Epithelial cell of esophagus (primary cell): ENCODE measurements at regions not wholly inside any gene's neighbourhood (a gene's known extent, or its start where the extent isn't known, plus 50 kb on each side); places are given as distances from the start of the nearest gene placed in this dataset.
"Not testable (repeated sequence)": the region's sequence is repeated elsewhere in the genome, so short reads cannot be mapped to it uniquely, and the experiment has no call there.

ENCODE experiments used
- DNase-seq: peaks from one replicate; pipeline ENCODE4 v3.0.0; 2010; ENCODE audit warnings: low read depth
- H3K4me3 ChIP-seq: 2 replicates; pipeline ENCODE4 v1.5.1; 2011; ENCODE audit warnings: mild to moderate bottlenecking, low read length, control low read depth
- TF ChIP-seq, protein P1 (sequence below): IDR thresholded peaks from 2 replicates; pipeline ENCODE4 v1.5.1; 2011; ENCODE audit warnings: low read depth, mild to moderate bottlenecking, low read length, control low read depth, inconsistent platforms; ENCODE audit not compliant: insufficient read depth; ENCODE audit errors: missing control alignments

DNA sequence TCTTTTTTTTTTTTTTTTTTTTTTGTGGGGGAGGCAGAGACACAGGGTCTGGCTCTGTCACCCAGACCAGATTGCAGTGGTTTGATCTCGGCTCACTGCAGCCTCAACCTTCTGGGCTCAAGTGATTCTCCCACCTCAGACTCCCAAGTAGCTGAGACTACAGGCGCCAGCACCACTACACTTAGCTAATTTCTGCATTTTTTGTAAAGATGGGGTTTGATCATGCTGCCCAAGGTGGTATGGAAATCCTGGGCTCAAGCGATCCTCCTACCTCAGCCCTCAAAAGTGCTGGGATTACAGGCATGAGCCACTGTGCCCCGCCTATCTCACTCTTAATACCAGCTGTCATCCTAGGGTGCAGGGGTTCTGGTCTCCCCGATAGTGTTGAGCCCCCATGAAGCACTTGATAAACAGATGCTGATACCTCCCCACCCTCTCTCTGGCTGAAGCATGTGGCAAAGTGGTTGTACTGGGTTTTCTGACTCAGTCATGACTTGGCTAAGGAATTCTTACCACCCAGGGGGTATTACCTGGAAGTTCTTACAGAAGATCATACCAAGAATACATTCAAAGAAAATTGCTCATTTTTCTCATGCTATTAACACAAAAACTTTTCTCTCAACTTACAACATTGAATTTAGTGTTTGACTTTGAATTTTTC, 110.2 kb upstream of the DAPK1 start:
- DNase-seq = peak; percentile 59
- TF ChIP-seq, protein P1, sequence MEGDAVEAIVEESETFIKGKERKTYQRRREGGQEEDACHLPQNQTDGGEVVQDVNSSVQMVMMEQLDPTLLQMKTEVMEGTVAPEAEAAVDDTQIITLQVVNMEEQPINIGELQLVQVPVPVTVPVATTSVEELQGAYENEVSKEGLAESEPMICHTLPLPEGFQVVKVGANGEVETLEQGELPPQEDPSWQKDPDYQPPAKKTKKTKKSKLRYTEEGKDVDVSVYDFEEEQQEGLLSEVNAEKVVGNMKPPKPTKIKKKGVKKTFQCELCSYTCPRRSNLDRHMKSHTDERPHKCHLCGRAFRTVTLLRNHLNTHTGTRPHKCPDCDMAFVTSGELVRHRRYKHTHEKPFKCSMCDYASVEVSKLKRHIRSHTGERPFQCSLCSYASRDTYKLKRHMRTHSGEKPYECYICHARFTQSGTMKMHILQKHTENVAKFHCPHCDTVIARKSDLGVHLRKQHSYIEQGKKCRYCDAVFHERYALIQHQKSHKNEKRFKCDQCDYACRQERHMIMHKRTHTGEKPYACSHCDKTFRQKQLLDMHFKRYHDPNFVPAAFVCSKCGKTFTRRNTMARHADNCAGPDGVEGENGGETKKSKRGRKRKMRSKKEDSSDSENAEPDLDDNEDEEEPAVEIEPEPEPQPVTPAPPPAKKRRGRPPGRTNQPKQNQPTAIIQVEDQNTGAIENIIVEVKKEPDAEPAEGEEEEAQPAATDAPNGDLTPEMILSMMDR = no peak
- no peak overlapping the region for H3K4me3 ChIP-seq

DNA sequence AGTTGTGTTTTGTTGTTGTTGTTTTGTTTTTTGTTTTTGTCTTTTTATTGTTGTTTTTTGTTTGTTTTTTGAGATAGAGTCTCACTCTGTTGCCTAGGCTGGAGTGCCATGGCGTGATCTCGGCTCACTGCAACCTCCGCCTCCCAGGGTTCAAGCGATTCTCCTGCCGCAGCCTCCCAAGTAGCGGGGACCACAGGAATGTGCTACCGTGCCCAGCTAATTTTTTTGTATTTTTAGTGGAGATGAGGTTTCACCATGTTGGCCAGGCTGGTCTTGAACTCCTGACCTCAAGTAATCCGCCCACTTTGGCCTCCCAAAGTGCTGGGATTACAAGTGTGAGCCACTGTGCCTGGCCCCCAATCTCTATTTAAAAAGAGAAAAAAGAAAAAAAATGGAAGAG, 109.0 kb upstream of the DAPK1 start:
- H3K4me3 ChIP-seq, DNase-seq: not testable (repeated sequence)

DNA sequence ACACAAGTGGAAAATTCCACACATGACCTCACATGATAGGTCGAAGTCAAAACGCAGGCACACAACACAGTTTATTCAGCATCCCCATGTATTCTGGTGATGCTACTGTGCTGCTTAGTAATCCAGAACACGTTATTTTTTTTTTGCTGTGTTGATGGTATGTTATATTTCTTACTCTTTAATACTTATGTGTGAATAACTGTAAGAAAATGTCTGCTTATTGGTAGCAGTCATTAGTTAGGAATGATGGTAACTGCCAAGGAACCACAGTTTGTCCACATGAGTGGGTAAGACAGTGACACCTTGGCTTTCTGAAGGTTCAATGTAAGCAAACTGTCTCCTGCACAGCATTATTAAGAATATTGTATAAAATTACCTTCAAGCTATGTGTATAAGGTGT, 107.7 kb upstream of the DAPK1 start:
- TF ChIP-seq, protein P1 = no peak
- no peak overlapping the region for H3K4me3 ChIP-seq
- no peak for DNase-seq

DNA sequence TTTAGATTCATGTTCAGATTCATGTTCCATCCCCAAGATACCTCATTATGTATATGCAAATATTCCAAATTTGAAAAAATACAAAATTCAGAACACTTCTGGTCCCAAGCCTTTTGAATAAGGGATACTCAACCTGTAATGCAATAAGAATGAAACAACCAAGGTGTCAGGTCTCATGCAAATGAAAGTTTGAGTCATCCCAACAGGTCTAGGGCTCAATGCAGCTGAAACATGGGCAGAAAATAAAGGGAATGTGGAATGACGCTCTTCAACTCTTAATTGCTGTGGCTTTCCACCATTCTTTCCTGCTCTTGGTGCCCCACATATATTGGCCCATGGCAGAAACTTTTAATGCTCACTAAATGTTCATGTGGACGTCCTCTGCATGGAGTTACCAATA, 107.3 kb upstream of the DAPK1 start:
- TF ChIP-seq, protein P1 = no peak

DNA sequence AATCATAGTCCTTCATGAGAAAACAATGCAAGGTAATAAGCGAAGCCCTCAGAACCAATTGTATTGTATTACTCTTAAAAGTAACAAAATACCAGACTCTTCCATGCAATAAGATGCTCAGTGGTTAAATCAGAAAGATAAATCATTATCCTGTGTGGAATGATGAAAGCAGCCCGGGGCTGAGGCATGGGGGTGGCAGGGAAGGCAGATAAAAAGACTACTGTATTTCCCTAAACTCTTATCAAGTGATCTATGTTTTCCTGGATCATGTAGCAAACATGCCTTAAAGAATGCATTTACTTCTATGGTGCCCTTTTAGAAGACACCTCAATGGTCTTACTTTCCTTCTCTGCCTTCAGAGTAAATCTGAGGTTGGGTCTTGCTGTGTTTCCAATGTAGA, 105.6 kb upstream of the DAPK1 start:
- no peak for DNase-seq
- TF ChIP-seq, protein P1 = no peak
- H3K4me3 ChIP-seq = no peak overlapping the region

More for the DNA sequence above, 107.3 kb upstream of the DAPK1 start:
- DNase-seq = peak; percentile 36
- no peak overlapping the region for H3K4me3 ChIP-seq

DNA sequence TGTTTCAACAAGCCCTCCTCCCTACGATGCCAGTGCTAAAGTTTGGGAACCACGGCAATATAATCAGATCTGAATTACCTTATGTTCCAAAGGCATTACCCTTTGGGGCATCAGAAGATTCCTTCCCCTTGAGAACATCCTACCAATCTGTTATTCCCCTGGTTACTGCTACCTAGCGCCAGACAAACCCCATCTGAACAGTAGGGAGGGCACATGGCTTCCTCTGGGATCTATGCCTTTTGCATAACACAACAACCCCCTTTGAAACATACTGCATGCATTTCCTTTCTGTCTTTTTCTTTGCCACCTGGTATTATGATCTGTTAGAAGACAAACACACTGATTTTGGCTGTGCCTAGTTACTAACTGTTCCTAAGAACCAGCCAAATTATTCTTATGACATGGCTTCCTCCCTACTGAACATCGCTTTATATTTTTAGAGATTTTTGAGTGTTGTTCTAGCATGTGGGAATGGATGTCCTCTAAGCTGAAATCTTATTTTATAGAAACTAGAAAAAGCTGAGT, 103.9 kb upstream of the DAPK1 start:
- H3K4me3 ChIP-seq = no peak overlapping the region
- TF ChIP-seq, protein P1 = no peak
- DNase-seq = no peak

DNA sequence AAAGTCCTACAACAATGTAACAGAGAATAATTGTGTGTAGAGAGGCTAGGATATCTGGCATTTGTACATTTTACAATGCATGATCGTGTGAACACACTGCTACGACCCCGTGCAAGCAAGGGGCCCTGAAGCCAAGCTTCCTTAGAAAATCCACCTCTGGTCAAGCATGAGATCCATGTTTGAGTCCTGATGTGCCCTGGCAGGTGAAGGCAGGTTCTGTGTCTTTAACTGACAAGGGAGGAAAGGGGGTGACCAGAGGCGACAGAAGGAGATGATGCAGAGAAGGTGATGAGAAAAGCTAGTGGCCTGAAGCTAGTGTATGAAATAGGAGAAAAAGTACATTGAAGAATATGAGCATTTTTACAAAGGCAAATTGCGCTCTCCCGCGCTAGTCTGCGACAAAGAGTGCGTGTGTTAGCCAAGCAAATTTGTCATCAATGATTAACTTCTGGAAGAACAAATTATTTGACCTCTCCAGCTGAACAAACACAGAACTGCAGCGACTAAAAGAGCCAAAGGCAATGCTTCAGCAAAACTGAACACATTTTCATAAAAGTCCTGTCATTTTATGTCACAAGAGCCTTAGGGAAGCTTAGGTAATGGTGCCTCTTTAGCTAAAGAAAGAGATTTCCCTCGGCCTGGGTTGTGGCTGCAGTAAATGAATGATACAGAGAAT, 101.7 kb upstream of the DAPK1 start:
- H3K4me3 ChIP-seq = no peak overlapping the region
- no peak for DNase-seq
- TF ChIP-seq, protein P1 = no peak
